Spleen (tissue), 11 donors: ENCODE measurements at regions not wholly inside any gene's neighbourhood (a gene's known extent, or its start where the extent isn't known, plus 50 kb on each side); places are given as distances from the start of the nearest gene placed in this dataset.

ENCODE experiments used
- DNase-seq: peaks from one replicate; pipeline ENCODE4 v3.0.0-alpha.2; 2020
- H3K27ac ChIP-seq, 8 donors: fragments of 200-600 bp; sonication (generic) in 7 of 8; 1 replicate in 4 of 8; 2 replicates in 4 of 8; pipeline versions ENCODE4 v1.5.0 to v1.8.0; 2016 to 2021; ENCODE audit warnings: inconsistent platforms in 4 of 8, mild to moderate bottlenecking in 4 of 8, moderate library complexity in 1 of 8
- H3K27me3 ChIP-seq, 7 donors: fragments of 200-600 bp; sonication (generic) in 6 of 7; replicated peaks in 1 of 7; 1 replicate in 4 of 7; 2 replicates in 3 of 7; pipeline versions ENCODE4 v1.5.0 to v1.8.0; 2016 to 2021; ENCODE audit warnings: inconsistent platforms in 3 of 7, mild to moderate bottlenecking in 1 of 7
- H3K36me3 ChIP-seq, 6 donors: fragments of 200-600 bp; sonication (generic) in 5 of 6; 1 replicate in 4 of 6; 2 replicates in 2 of 6; pipeline versions ENCODE4 v1.5.0 to v1.8.0; 2016 to 2021; ENCODE audit warnings: inconsistent platforms in 2 of 6
- H3K4me1 ChIP-seq, 6 donors: fragments of 200-600 bp; sonication (generic) in 5 of 6; 1 replicate in 3 of 6; 2 replicates in 3 of 6; pipeline versions ENCODE4 v1.5.0 to v1.8.0; 2016 to 2021; ENCODE audit warnings: inconsistent platforms in 3 of 6
- H3K4me3 ChIP-seq, 8 donors: fragments of 200-600 bp; sonication (generic) in 7 of 8; 1 replicate in 4 of 8; 2 replicates in 4 of 8; pipeline versions ENCODE4 v1.5.0 to v1.8.0; 2016 to 2021; ENCODE audit warnings: inconsistent platforms in 4 of 8, mild to moderate bottlenecking in 4 of 8, moderate library complexity in 2 of 8
- H3K9me3 ChIP-seq, 8 donors: fragments of 200-600 bp; sonication (generic) in 7 of 8; 1 replicate in 4 of 8; 2 replicates in 4 of 8; pipeline versions ENCODE4 v1.5.0 to v1.8.0; 2016 to 2021; ENCODE audit warnings: inconsistent platforms in 4 of 8
- CTCF ChIP-seq, 11 experiments: fragments of 200-600 bp in 7 of 11; fragments of 450-650 bp in 4 of 11; sonication (generic) in 4 of 11; IDR thresholded peaks in 8 of 11; conservative IDR thresholded peaks in 3 of 11; 1 replicate in 7 of 11; 2 replicates in 4 of 11; pipeline versions ENCODE4 v1.4.0 to v1.8.0; 2016 to 2021; ENCODE audit warnings: antibody characterized with exemption in 11 of 11, inconsistent platforms in 4 of 11, mild to moderate bottlenecking in 1 of 11
- POLR2A ChIP-seq, 3 donors: fragments of 450-650 bp; IDR thresholded peaks; one replicate each; pipeline ENCODE4 v1.5.1; 2017; ENCODE audit warnings: antibody characterized with exemption in 3 of 3, mild to moderate bottlenecking in 1 of 3
- POLR2AphosphoS5 ChIP-seq, 3 donors: sonication (generic); formaldehyde crosslinking; IDR thresholded peaks; one replicate each; pipeline ENCODE4 v1.5.1; 2017; ENCODE audit warnings: antibody characterized with exemption in 3 of 3
- WGBS, 5 donors: extraction: QIAGEN DNeasy Blood & Tissue Kit in 3 of 5; methylation state at CpG; one replicate each; pipeline versions ENCODE4 v1.1.5 to v1.1.7; 2013 to 2018; 5-methylcytosine and 5-hydroxymethylcytosine counted together
- intact Hi-C: fragments of 100-400 bp; cut with DNase I; formaldehyde crosslinking; loops from one replicate; pipeline ENCODE4 v1.15.0; 2023; ENCODE audit warnings: low total_unique reads
- donor health status: healthy with polysubstance abuse.
- donor health status: DM: no; HTN: no; CAD: no; lungs with moderate emphysema.
- donor health status: DM: no; HTN: no; CAD: no.
- donor health status: Bipolar disorder and iron deficiency.
- donor health status: healthy.
- donor health status: DM: no; HTN: no; CAD: no.
- donor health status: DM: yes; HTN: yes; CAD: no.

DNA sequence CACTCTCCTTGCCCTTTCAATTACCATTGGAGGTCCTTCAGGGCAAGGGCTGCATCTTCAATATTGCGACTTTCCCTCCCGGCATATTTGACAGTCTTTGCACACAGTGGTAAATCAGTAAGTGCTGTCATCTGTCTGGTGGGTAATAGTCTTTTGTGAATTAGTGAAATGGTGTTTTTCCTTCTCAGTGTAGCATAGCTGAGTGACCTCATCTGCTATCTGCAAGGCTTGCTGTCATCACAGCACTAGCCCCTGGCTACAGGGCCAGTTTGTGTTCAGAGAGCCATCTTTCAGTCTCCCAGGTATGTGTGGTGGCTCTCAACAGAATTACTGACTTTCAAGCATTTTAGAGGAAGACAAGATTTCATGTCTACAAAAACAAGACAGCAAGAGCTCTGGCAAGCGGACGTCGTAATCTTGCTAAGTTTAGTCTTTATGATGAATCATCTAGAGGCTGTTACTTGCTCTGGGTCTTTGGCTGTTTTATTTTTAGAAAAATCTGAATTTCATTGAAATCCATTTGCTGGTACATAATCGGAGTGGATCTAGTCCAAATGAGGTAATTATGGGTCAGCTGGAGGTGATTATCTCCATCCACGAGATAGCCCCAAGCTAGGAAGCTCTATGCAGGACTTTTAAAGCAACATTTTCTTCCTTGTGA, 528.9 kb downstream of the EPM2A start:
- WGBS, 5 donors, result 75 to 90% (median 82%) methylated on average over 7 of the region's 7 CpGs

DNA sequence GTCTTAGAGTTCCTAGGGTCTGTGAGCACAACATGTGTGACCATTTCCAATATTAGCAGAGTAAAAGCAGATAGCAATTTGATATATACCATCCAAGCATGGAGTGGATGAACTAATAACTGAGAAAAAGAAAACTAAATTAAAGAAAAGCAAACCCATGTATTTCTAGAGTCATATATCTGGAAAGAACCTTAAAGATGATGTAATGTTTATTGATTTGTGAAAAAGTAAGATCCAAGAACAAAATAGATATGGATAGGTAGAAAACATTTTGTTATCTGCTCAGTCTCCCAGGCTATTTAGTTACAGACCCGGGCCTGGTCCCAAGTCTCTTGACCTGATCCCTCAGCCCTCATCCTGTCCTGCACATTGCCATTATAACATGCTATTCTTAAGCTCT, 526.8 kb downstream of the EPM2A start:
- H3K36me3 ChIP-seq, result no peaks in the 10 kb centered on the region
- no peaks in the 10 kb centered on the region for H3K27me3 ChIP-seq
- no peak overlapping the region for H3K27ac ChIP-seq
- no peak for TF ChIP-seq POLR2A (IDR thresholded peaks at IDR 0.05)
- no peak for TF ChIP-seq POLR2AphosphoS5 (IDR thresholded peaks at IDR 0.05)
- TF ChIP-seq CTCF (IDR thresholded peaks at IDR 0.05 in 8 of 11, conservative IDR thresholded peaks at IDR 0.05 in 3 of 11), result no peak
- no peak for DNase-seq
- 69 to 95% (median 85%) methylated on average over 1 of the region's 1 CpG for WGBS, 5 donors
- no peak overlapping the region for H3K4me3 ChIP-seq
- intact Hi-C loops, result no loop called here
- no peaks in the 10 kb centered on the region for H3K9me3 ChIP-seq
- peaks cover 0 to 1% (median 0%) of the 10 kb centered on the region in 6 donors for H3K4me1 ChIP-seq

More for the DNA sequence above, 528.9 kb downstream of the EPM2A start:
- DNase-seq, result no peak
- Histone ChIP-seq H3K4me3 (no peak overlapping the region), H3K4me1 (no peaks in the 10 kb centered on the region), H3K27me3 (peaks cover 0 to 14% (median 0%) of the 10 kb centered on the region in 7 donors), H3K36me3 (no peaks in the 10 kb centered on the region), H3K27ac (no peak overlapping the region), H3K9me3 (no peaks in the 10 kb centered on the region)
- intact Hi-C loops, result no loop called here
- TF ChIP-seq CTCF (IDR thresholded peaks at IDR 0.05 in 8 of 11, conservative IDR thresholded peaks at IDR 0.05 in 3 of 11), result no peak
- no peak for TF ChIP-seq POLR2A (IDR thresholded peaks at IDR 0.05)
- TF ChIP-seq POLR2AphosphoS5 (IDR thresholded peaks at IDR 0.05), result no peak

DNA sequence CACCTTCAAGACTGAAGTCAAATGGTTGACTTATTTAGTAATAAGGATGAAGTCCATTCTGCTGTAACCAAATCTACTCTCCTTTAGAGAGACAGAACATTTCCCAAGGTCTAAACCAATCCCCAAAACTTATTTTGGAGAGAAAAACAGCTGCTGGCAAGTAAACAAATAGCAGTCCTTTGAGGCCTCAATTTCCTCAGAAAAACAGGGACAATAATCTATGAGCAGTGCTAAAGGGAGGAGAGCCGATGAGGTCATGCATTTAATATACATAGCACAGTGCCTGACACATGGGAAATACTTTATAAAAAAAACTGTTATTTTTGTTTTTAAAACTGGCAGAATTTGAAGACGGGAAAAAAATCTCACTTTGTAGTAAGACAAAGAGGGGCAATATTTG, 526.0 kb downstream of the EPM2A start:
- no peak for TF ChIP-seq CTCF (IDR thresholded peaks at IDR 0.05 in 8 of 11, conservative IDR thresholded peaks at IDR 0.05 in 3 of 11)
- TF ChIP-seq POLR2AphosphoS5 (IDR thresholded peaks at IDR 0.05), result no peak
- no peak for TF ChIP-seq POLR2A (IDR thresholded peaks at IDR 0.05)
- intact Hi-C loops, result no loop called here
- H3K4me3 ChIP-seq, result no peak overlapping the region
- H3K36me3 ChIP-seq, result no peaks in the 10 kb centered on the region
- H3K27ac ChIP-seq, result no peak overlapping the region
- DNase-seq, result no peak
- H3K27me3 ChIP-seq, result no peaks in the 10 kb centered on the region
- 89 to 96% (median 93%) methylated on average over 2 of the region's 2 CpGs for WGBS, 5 donors
- peaks cover 0 to 3% (median 0%) of the 10 kb centered on the region in 6 donors for H3K4me1 ChIP-seq
- no peaks in the 10 kb centered on the region for H3K9me3 ChIP-seq

- H3K36me3 ChIP-seq, result no peaks in the 10 kb centered on the region
- H3K9me3 ChIP-seq, result no peaks in the 10 kb centered on the region
- intact Hi-C loops, result loop anchor here (5.0 kb wide), 1 partner anchor 626 kb away; no protein-coding TSS in a partner anchor
- no peak overlapping the region for H3K4me3 ChIP-seq
- no peaks in the 10 kb centered on the region for H3K27me3 ChIP-seq
- no peak overlapping the region for H3K27ac ChIP-seq
- H3K4me1 ChIP-seq, result peaks cover 0 to 3% (median 0%) of the 10 kb centered on the region in 6 donors
- TF ChIP-seq POLR2AphosphoS5 (IDR thresholded peaks at IDR 0.05) (no peak), POLR2A (IDR thresholded peaks at IDR 0.05) (no peak), CTCF (IDR thresholded peaks at IDR 0.05 in 8 of 11, conservative IDR thresholded peaks at IDR 0.05 in 3 of 11) (no peak)
- DNase-seq, result no peak
These were observed 522.5 kb downstream of the EPM2A start for GRCh38 chr6:145212813-145213212.
